Hindlimb muscle (tissue), 1 donor: ENCODE measurements at regions not wholly inside any gene's neighbourhood (a gene's known extent, or its start where the extent isn't known, plus 50 kb on each side); places are given as distances from the start of the nearest gene placed in this dataset.

Experiments used
- DNase-seq: peaks from one replicate; pipeline ENCODE4 v3.0.0-alpha.2; 2013

- no peak for DNase-seq
These were observed 60.6 kb upstream of the CD34 start for GRCh38 chr1:207971331-207972219.

- no peak for DNase-seq
These were observed 59.7 kb upstream of the CD34 start for GRCh38 chr1:207970329-207971233.

GRCh38 chr1:207969528-207969927, 58.6 kb upstream of the CD34 start:
- DNase-seq: no peak

GRCh38 chr1:207968521-207969009, 57.6 kb upstream of the CD34 start:
- no peak for DNase-seq

- DNase-seq: no peak
These were observed 56.8 kb upstream of the CD34 start for GRCh38 chr1:207967703-207968102.

- no peak for DNase-seq
These were observed 55.6 kb upstream of the CD34 start for GRCh38 chr1:207966521-207966920.

- DNase-seq: no peak
These were observed 54.8 kb upstream of the CD34 start for GRCh38 chr1:207965392-207966387.

- no peak for DNase-seq
These were observed 53.5 kb upstream of the CD34 start for GRCh38 chr1:207964195-207964966.

- DNase-seq: peak; percentile 95
These were observed 52.7 kb upstream of the CD34 start for GRCh38 chr1:207963427-207964194.

GRCh38 chr1:207962716-207963426, 51.9 kb upstream of the CD34 start:
- DNase-seq: peak; percentile 75
